Tibial nerve (tissue), 4 donors: ENCODE measurements at regions not wholly inside any gene's neighbourhood (a gene's known extent, or its start where the extent isn't known, plus 50 kb on each side); places are given as distances from the start of the nearest gene placed in this dataset.
"Not testable (repeated sequence)": the region's sequence is repeated elsewhere in the genome, so short reads cannot be mapped to it uniquely, and the experiment has no call there.

ENCODE experiments used
- DNase-seq, 2 donors: peaks; one replicate each; pipeline ENCODE4 v3.0.0-alpha.2; 2019; ENCODE audit warnings: low spot score in 2 of 2
- H3K27ac ChIP-seq, 4 donors: fragments of 200-600 bp; sonication (generic) in 3 of 4; one replicate each; pipeline ENCODE4 v1.5.1; 2017 to 2019; ENCODE audit warnings: mild to moderate bottlenecking in 1 of 4
- H3K27me3 ChIP-seq, 2 donors: fragments of 200-600 bp; sonication (generic) in 1 of 2; one replicate each; pipeline versions ENCODE4 v1.5.1 to v1.6.0; 2017 to 2019
- H3K36me3 ChIP-seq, 3 donors: fragments of 200-600 bp; sonication (generic); one replicate each; pipeline ENCODE4 v1.5.1; 2018 to 2019
- H3K4me1 ChIP-seq, 4 donors: fragments of 200-600 bp; sonication (generic) in 3 of 4; one replicate each; pipeline ENCODE4 v1.5.1; 2017 to 2019
- H3K4me3 ChIP-seq, 4 donors: fragments of 200-600 bp; sonication (generic) in 3 of 4; one replicate each; pipeline ENCODE4 v1.5.1; 2017 to 2019; ENCODE audit warnings: mild to moderate bottlenecking in 1 of 4, moderate library complexity in 1 of 4
- H3K9me3 ChIP-seq, 4 donors: fragments of 200-600 bp; sonication (generic) in 3 of 4; one replicate each; pipeline ENCODE4 v1.5.1; 2017 to 2019
- CTCF ChIP-seq, 5 experiments: fragments of 200-600 bp in 3 of 5; fragments of 450-650 bp in 2 of 5; sonication (generic) in 3 of 5; IDR thresholded peaks; one replicate each; pipeline ENCODE4 v1.5.1; 2016 to 2019; ENCODE audit warnings: antibody characterized with exemption in 5 of 5, mild to moderate bottlenecking in 3 of 5, moderate library complexity in 2 of 5
- EP300 ChIP-seq, 2 donors: sonication (generic); formaldehyde crosslinking; IDR thresholded peaks; one replicate each; pipeline ENCODE4 v1.6.1; 2017; ENCODE audit warnings: antibody characterized with exemption in 2 of 2, mild to moderate bottlenecking in 1 of 2
- POLR2A ChIP-seq, 2 donors: fragments of 450-650 bp; IDR thresholded peaks; one replicate each; pipeline ENCODE4 v1.6.1; 2017; ENCODE audit warnings: antibody characterized with exemption in 2 of 2, mild to moderate bottlenecking in 2 of 2, moderate library complexity in 2 of 2
- WGBS, 2 donors: methylation state at CpG; one replicate each; pipeline ENCODE4 v1.1.5; 2018; 5-methylcytosine and 5-hydroxymethylcytosine counted together

DNA sequence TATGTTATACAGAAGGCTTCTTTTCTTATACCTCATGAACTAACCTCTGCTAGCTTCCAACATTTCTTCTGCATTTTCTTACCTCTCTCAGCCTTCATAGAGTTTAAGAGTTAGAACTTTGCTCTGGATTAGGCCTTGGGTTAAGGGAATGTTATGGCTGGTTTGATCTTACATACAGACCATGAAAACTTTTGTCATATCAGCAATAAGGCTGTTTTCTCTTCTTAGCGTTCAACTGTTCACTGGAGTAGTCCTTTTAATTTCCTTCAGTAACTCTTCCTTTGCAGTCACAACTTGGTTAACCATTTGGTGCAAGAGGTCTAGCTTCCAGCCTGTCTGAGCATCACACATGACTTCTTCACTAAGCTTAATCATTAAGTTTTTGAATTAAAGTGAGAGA lies 329.0 kb upstream of the CCNG1 start:
- DNase-seq: no peak
- WGBS, 2 donors: 86 to 91% methylated on average over 1 of the region's 1 CpG

DNA sequence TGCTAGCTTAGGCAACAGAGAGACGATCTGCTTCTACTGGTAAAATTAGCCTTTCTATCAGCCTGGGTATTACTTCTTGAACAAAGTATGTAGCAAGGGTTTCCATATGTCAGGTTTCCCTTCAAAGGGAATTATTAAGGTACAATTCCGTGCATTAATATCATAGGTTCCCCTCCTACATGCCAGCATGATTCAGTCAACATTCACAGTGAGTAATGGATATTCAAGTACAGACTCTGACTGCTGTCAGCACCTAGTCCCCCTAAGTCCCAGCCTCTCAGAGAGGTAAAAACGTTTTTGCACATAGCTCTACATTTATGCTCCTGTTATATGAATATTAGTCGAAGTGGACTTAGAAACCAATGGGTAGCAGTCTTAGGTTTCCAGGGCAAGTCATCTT lies 322.4 kb upstream of the CCNG1 start:
- no peak overlapping the region for H3K4me3 ChIP-seq
- no peaks in the 10 kb centered on the region for H3K4me1 ChIP-seq
- DNase-seq: no peak
- H3K9me3 ChIP-seq: peaks cover 0 to 6% (median 0%) of the 10 kb centered on the region in 4 donors
- WGBS, 2 donors: 72 to 76% methylated on average over 4 of the region's 4 CpGs
- TF ChIP-seq EP300 (IDR thresholded peaks at IDR 0.05): no peak
- TF ChIP-seq POLR2A (IDR thresholded peaks at IDR 0.05): no peak
- TF ChIP-seq CTCF (IDR thresholded peaks at IDR 0.05): no peak
- no peaks in the 10 kb centered on the region for H3K36me3 ChIP-seq
- no peaks in the 10 kb centered on the region for H3K27me3 ChIP-seq
- no peak overlapping the region for H3K27ac ChIP-seq

More for the DNA sequence above, 329.0 kb upstream of the CCNG1 start:
- Histone ChIP-seq H3K27me3 (no peaks in the 10 kb centered on the region), H3K9me3 (no peaks in the 10 kb centered on the region), H3K36me3 (no peaks in the 10 kb centered on the region), H3K4me1 (no peaks in the 10 kb centered on the region), H3K4me3 (no peak overlapping the region), H3K27ac (no peak overlapping the region)
- TF ChIP-seq POLR2A (IDR thresholded peaks at IDR 0.05) (no peak), CTCF (IDR thresholded peaks at IDR 0.05) (no peak), EP300 (IDR thresholded peaks at IDR 0.05) (no peak)

DNA sequence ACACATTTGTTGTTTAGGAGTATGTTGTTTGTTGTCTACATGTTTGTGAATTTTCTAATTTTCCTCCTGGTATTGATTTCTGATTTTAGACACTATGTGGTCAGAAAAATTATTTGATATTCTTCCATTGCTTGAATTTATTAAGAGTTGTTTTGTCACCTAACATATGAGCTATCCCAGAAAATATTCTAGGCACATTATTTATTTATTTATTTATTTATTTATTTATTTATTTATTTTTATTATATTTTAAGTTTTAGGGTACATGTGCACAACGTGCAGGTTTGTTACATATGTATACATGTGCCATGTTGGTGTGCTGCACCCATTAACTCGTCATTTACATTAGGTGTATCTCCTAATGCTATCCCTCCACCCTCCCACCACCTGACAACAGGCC lies 320.8 kb upstream of the CCNG1 start:
- not testable (repeated sequence) for H3K4me1 ChIP-seq, H3K4me3 ChIP-seq, DNase-seq, H3K27me3 ChIP-seq, H3K9me3 ChIP-seq, H3K27ac ChIP-seq, H3K36me3 ChIP-seq
- WGBS, 2 donors: 81 to 96% methylated on average over 2 of the region's 2 CpGs

- H3K4me3 ChIP-seq: no peak overlapping the region
- TF ChIP-seq POLR2A (IDR thresholded peaks at IDR 0.05): no peak
- no peaks in the 10 kb centered on the region for H3K27me3 ChIP-seq
- no peaks in the 10 kb centered on the region for H3K36me3 ChIP-seq
- H3K9me3 ChIP-seq: no peaks in the 10 kb centered on the region
- H3K27ac ChIP-seq: no peak overlapping the region
- no peak for DNase-seq
- H3K4me1 ChIP-seq: no peaks in the 10 kb centered on the region
These were observed 303.3 kb upstream of the CCNG1 start for GRCh38 chr5:163134061-163134460.

- Histone ChIP-seq H3K27ac (no peak overlapping the region), H3K4me3 (no peak overlapping the region), H3K36me3 (no peaks in the 10 kb centered on the region), H3K27me3 (no peaks in the 10 kb centered on the region), H3K4me1 (no peaks in the 10 kb centered on the region), H3K9me3 (no peaks in the 10 kb centered on the region)
- DNase-seq: no peak
- 82 to 92% methylated on average over 2 of the region's 2 CpGs for WGBS, 2 donors
- TF ChIP-seq EP300 (IDR thresholded peaks at IDR 0.05) (no peak), CTCF (IDR thresholded peaks at IDR 0.05) (no peak), POLR2A (IDR thresholded peaks at IDR 0.05) (no peak)
These were observed 301.5 kb upstream of the CCNG1 start for GRCh38 chr5:163135849-163136248.

DNA sequence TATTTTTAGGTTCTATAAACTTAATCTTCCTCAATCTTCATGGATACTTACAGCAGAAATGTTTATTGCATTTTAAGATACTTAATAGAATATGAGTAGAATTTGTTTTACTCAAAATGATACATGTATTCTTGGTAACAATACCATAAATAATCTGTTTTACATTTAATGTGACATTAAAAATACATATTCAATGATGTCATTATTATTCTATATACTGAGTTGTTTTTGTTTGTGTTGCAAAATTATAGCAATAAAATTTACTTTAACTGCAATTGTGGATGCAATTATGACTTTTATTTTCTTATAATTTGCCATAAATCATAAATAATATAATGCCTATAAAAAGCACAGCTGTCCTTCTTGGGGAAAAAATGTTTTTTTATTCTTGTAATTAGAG lies 275.9 kb upstream of the CCNG1 start:
- no peaks in the 10 kb centered on the region for H3K4me1 ChIP-seq

More for the DNA sequence above, 275.9 kb upstream of the CCNG1 start:
- Histone ChIP-seq H3K36me3 (no peaks in the 10 kb centered on the region), H3K27me3 (no peaks in the 10 kb centered on the region), H3K9me3 (peaks cover 0 to 9% (median 0%) of the 10 kb centered on the region in 4 donors), H3K27ac (no peak overlapping the region), H3K4me3 (no peak overlapping the region)
- TF ChIP-seq CTCF (IDR thresholded peaks at IDR 0.05): no peak
- no peak for TF ChIP-seq EP300 (IDR thresholded peaks at IDR 0.05)
- TF ChIP-seq POLR2A (IDR thresholded peaks at IDR 0.05): no peak
- no peak for DNase-seq
